ENCODE measurements at regions not wholly inside any gene's neighbourhood (a gene's known extent, or its start where the extent isn't known, plus 50 kb on each side); places are given as distances from the start of the nearest gene placed in this dataset.

DNA sequence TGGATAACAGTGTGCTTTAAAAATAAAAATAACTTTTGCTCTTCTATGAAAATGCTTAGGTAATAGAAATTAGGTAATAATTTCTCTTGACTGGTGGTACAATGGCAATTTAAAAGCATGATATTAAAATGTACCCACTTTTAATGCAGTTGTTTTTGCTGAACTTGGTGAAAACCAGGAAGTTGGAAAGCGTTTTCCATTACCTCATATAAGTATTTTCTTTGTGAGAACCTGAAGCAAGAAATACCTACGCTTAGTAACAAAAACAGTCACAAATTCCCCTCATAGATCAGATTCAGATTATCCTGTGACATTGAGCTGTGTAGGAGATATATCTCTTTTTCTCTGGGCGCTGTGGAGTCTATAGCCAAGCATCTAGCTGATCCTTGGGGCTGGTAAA lies 689.0 kb upstream of the FZD8 start:
- DNase-seq (ENCODE audit: low read depth) = no peak

DNA sequence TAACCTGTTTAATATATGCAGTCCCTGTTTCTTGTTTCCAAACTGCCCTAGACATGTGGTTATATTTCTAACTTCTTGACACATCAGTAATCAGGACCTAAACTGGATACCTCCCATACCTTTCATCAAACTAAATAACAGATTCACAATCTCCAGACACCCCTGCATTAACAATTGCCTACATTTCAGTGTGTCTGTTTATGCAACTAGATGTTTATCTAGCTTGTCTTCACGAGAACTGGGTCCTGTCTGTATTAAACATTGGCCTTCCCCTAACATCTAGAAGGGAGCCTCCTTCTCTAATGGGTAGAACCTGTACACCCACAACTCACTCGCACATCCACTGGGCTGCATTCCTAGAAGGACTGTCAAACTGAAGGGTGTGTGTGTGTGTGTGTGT lies 683.7 kb upstream of the FZD8 start:
- Histone ChIP-seq H3K4me3 (ENCODE audit: low read depth, low read length) (no peak overlapping the region), H3K36me3 (ENCODE audit: control insufficient read depth, insufficient read depth, low read length) (no peaks in the 10 kb centered on the region), H3K27me3 (ENCODE audit: control insufficient read depth, insufficient read depth, low read length) (no peaks in the 10 kb centered on the region)
- no peak for DNase-seq (ENCODE audit: low read depth)
- TF ChIP-seq, protein P1, sequence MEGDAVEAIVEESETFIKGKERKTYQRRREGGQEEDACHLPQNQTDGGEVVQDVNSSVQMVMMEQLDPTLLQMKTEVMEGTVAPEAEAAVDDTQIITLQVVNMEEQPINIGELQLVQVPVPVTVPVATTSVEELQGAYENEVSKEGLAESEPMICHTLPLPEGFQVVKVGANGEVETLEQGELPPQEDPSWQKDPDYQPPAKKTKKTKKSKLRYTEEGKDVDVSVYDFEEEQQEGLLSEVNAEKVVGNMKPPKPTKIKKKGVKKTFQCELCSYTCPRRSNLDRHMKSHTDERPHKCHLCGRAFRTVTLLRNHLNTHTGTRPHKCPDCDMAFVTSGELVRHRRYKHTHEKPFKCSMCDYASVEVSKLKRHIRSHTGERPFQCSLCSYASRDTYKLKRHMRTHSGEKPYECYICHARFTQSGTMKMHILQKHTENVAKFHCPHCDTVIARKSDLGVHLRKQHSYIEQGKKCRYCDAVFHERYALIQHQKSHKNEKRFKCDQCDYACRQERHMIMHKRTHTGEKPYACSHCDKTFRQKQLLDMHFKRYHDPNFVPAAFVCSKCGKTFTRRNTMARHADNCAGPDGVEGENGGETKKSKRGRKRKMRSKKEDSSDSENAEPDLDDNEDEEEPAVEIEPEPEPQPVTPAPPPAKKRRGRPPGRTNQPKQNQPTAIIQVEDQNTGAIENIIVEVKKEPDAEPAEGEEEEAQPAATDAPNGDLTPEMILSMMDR (IDR thresholded peaks at IDR 0.05; ENCODE audit: insufficient read depth, low read length, poor library complexity, severe bottlenecking) = no peak

More for the DNA sequence above, 689.0 kb upstream of the FZD8 start:
- H3K27me3 ChIP-seq (ENCODE audit: control insufficient read depth, insufficient read depth, low read length) = no peaks in the 10 kb centered on the region
- no peak overlapping the region for H3K4me3 ChIP-seq (ENCODE audit: low read depth, low read length)
- H3K36me3 ChIP-seq (ENCODE audit: control insufficient read depth, insufficient read depth, low read length) = no peaks in the 10 kb centered on the region
- TF ChIP-seq, protein P1 (IDR thresholded peaks at IDR 0.05; ENCODE audit: insufficient read depth, low read length, poor library complexity, severe bottlenecking) = no peak

DNA sequence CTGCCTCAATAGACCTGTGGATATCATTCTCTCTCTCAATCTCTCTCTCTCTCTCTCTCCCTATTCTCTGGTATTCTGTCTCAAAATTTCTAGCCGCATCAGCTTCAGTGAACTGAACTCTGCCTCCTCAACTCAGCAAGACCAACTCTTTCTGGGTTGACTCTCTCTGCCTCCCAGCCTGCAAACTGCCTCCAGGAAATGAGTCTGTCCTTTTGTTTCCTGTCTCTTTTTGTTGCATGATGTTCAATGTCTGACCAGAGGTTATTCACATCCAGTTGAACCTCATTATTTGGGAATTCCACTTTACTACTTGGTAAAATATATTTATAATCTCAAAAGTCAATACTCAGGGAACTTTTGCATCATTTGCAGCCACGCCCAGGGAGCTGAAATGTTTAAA lies 682.7 kb upstream of the FZD8 start:
- DNase-seq (ENCODE audit: low read depth) = no peak
- TF ChIP-seq, protein P1 (IDR thresholded peaks at IDR 0.05; ENCODE audit: insufficient read depth, low read length, poor library complexity, severe bottlenecking) = no peak

DNA sequence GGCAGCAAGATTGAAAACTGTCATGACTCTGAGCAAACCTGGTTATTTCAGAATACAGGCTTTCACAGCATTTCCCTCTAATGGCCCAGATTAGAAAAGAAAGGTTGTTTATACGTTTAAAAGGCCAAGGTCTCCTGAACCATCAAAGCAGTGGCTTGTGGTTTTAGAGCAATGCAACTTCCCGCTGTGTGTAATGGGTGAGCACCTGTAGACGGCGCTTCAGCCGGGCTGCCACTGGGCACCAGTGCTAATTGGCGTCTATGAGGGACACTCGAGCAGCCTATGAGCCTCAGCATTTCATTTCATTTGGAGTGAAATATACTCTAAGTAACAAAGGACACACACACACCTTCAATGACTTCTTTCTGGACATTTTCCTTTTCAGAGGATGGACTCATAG lies 671.0 kb upstream of the FZD8 start:
- H3K27me3 ChIP-seq (ENCODE audit: control insufficient read depth, insufficient read depth, low read length) = no peaks in the 10 kb centered on the region

More for the DNA sequence above, 682.7 kb upstream of the FZD8 start:
- no peaks in the 10 kb centered on the region for H3K27me3 ChIP-seq (ENCODE audit: control insufficient read depth, insufficient read depth, low read length)
- H3K4me3 ChIP-seq (ENCODE audit: low read depth, low read length) = no peak overlapping the region
- H3K36me3 ChIP-seq (ENCODE audit: control insufficient read depth, insufficient read depth, low read length) = no peaks in the 10 kb centered on the region

DNA sequence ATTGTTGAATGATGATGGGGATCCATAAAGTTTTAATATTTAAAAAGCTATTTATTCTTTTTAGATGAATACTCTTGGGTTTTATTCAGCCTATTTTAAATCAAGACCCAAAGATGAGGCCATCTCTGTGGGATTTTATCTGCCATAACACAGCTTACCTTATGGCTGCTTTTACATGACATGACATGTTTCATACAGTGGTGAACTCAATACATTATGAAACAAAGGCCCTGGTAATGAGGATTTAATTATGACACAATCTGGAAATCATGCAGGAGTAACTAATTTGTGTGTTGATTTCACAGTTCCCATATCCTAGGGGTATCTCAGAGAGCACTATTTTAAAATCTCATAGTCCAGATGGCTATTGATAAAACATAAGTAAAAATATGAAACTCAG lies 661.8 kb upstream of the FZD8 start:
- Histone ChIP-seq H3K27me3 (ENCODE audit: control insufficient read depth, insufficient read depth, low read length) (no peaks in the 10 kb centered on the region), H3K4me3 (ENCODE audit: low read depth, low read length) (no peak overlapping the region), H3K36me3 (ENCODE audit: control insufficient read depth, insufficient read depth, low read length) (no peaks in the 10 kb centered on the region)
- TF ChIP-seq, protein P1 (IDR thresholded peaks at IDR 0.05; ENCODE audit: insufficient read depth, low read length, poor library complexity, severe bottlenecking) = no peak
- DNase-seq (ENCODE audit: low read depth) = no peak

More for the DNA sequence above, 671.0 kb upstream of the FZD8 start:
- no peak for DNase-seq (ENCODE audit: low read depth)
- H3K4me3 ChIP-seq (ENCODE audit: low read depth, low read length) = no peak overlapping the region
- TF ChIP-seq, protein P1 (IDR thresholded peaks at IDR 0.05; ENCODE audit: insufficient read depth, low read length, poor library complexity, severe bottlenecking) = no peak
- H3K36me3 ChIP-seq (ENCODE audit: control insufficient read depth, insufficient read depth, low read length) = no peaks in the 10 kb centered on the region

DNA sequence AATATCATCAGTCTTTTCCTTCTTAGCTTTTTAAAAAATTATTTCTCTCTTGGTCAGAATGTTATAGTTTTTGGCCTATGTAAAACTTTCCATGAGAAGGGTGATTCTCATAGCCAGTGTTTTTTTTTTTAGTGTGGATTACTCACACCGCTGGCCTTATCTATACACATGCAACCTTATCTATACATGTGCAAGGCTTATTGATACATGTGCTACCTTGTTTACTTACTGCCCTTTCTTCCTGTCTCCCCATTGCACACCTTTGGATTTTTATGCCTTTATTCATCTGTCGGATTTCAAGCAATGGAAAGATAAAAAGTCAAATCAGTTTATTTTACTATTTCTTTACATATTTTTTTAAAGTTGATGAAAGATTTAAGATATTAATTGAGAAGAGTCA lies 660.0 kb upstream of the FZD8 start:
- TF ChIP-seq, protein P1 (IDR thresholded peaks at IDR 0.05; ENCODE audit: insufficient read depth, low read length, poor library complexity, severe bottlenecking) = no peak
- DNase-seq (ENCODE audit: low read depth) = no peak
- Histone ChIP-seq H3K27me3 (ENCODE audit: control insufficient read depth, insufficient read depth, low read length) (no peaks in the 10 kb centered on the region), H3K36me3 (ENCODE audit: control insufficient read depth, insufficient read depth, low read length) (no peaks in the 10 kb centered on the region), H3K4me3 (ENCODE audit: low read depth, low read length) (no peak overlapping the region)

Data from kidney epithelial cell (primary cell).